Breast epithelium (tissue), 3 donors: ENCODE measurements at regions not wholly inside any gene's neighbourhood (a gene's known extent, or its start where the extent isn't known, plus 50 kb on each side); places are given as distances from the start of the nearest gene placed in this dataset.

Experiments used
- POLR2A ChIP-seq: fragments of 450-650 bp; IDR thresholded peaks from one replicate; pipeline ENCODE4 v1.6.1; 2016; ENCODE audit warnings: antibody characterized with exemption, mild to moderate bottlenecking, moderate library complexity
- POLR2AphosphoS5 ChIP-seq, 3 donors: sonication (generic); formaldehyde crosslinking; IDR thresholded peaks; one replicate each; pipeline ENCODE4 v1.6.1; 2017; ENCODE audit warnings: antibody characterized with exemption in 3 of 3
- TF ChIP-seq, protein P1 (sequence below), 3 donors: fragments of 450-650 bp; IDR thresholded peaks; one replicate each; pipeline ENCODE4 v1.5.1; 2016 to 2017; ENCODE audit warnings: antibody characterized with exemption in 3 of 3, mild to moderate bottlenecking in 3 of 3, moderate library complexity in 3 of 3

GRCh38 chr12:91394903-91395302 lies 212.3 kb upstream of the DCN start:
- TF ChIP-seq, protein P1, sequence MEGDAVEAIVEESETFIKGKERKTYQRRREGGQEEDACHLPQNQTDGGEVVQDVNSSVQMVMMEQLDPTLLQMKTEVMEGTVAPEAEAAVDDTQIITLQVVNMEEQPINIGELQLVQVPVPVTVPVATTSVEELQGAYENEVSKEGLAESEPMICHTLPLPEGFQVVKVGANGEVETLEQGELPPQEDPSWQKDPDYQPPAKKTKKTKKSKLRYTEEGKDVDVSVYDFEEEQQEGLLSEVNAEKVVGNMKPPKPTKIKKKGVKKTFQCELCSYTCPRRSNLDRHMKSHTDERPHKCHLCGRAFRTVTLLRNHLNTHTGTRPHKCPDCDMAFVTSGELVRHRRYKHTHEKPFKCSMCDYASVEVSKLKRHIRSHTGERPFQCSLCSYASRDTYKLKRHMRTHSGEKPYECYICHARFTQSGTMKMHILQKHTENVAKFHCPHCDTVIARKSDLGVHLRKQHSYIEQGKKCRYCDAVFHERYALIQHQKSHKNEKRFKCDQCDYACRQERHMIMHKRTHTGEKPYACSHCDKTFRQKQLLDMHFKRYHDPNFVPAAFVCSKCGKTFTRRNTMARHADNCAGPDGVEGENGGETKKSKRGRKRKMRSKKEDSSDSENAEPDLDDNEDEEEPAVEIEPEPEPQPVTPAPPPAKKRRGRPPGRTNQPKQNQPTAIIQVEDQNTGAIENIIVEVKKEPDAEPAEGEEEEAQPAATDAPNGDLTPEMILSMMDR (IDR thresholded peaks at IDR 0.05): no peak
- no peak for TF ChIP-seq POLR2A
- no peak for TF ChIP-seq POLR2AphosphoS5 (IDR thresholded peaks at IDR 0.05)
